Endothelial cell of umbilical vein (primary cell): ENCODE measurements at regions not wholly inside any gene's neighbourhood (a gene's known extent, or its start where the extent isn't known, plus 50 kb on each side); places are given as distances from the start of the nearest gene placed in this dataset.

Source experiments
- BruUV-seq: library from RNA; stranded (reverse); fragments of 400-500 nt; replicated peaks from 2 replicates; lab custom pipeline; 2021; lab: Mats Ljungman, UMichigan
- CTCF ChIA-PET: fragments of 300-600, 350-600 bp; sonication (Branson Sonifier 250); formaldehyde crosslinking; loops from one replicate; lab custom pipeline; 2021; ENCODE audit warnings: antibody characterized with exemption, inconsistent platforms; lab: Charles Lee
- POLR2A ChIA-PET: fragments of 300-600, 350-600 bp; sonication (Branson Sonifier 250); formaldehyde crosslinking; loops from one replicate; lab custom pipeline; 2021; ENCODE audit warnings: antibody characterized with exemption, inconsistent platforms; lab: Charles Lee
- DNase-seq: peaks from one replicate; pipeline ENCODE4 v3.0.0-alpha.2; 2011; ENCODE audit warnings: low read depth, low spot score
- FAIRE-seq: peaks from 2 replicates; lab custom pipeline; 2011; peaks lifted over from hg19 to GRCh38; lab: Jason Lieb, UNC
- H2AFZ ChIP-seq: 2 replicates; pipeline ENCODE4 v1.6.0; 2012; ENCODE audit warnings: low read depth, low read length, control low read depth, inconsistent platforms
- H3K27ac ChIP-seq: 2 replicates; pipeline ENCODE4 v1.5.1; 2011; ENCODE audit warnings: low read depth, mild to moderate bottlenecking, control low read depth, low read length, moderate library complexity; ENCODE audit not compliant: insufficient read depth
- H3K27me3 ChIP-seq, 2 experiments: 2 replicates each; pipeline versions ENCODE4 v1.6.0 to v1.6.1; 2011; ENCODE audit warnings: low read length in 2 of 2, mixed read lengths in 1 of 2; ENCODE audit not compliant: control insufficient read depth in 2 of 2, insufficient read depth in 2 of 2
- H3K36me3 ChIP-seq, 2 experiments: 2 replicates in 1 of 2; 3 replicates in 1 of 2; pipeline ENCODE4 v1.5.1; 2011; ENCODE audit warnings: low read length in 2 of 2, mild to moderate bottlenecking in 1 of 2, moderate library complexity in 1 of 2; ENCODE audit not compliant: control insufficient read depth in 2 of 2, insufficient read depth in 2 of 2; ENCODE audit errors: extremely low read depth in 1 of 2
- H3K4me1 ChIP-seq: 3 replicates; pipeline ENCODE4 v1.5.1; 2011; ENCODE audit warnings: mild to moderate bottlenecking, low read length; ENCODE audit not compliant: control insufficient read depth, insufficient read depth; ENCODE audit errors: extremely low read depth
- H3K4me2 ChIP-seq: 2 replicates; pipeline ENCODE4 v1.6.1; 2011; ENCODE audit warnings: low read length, control low read depth, mixed read lengths; ENCODE audit not compliant: insufficient read depth
- H3K4me3 ChIP-seq, 3 experiments: fragments of 200-600 bp in 1 of 3; sonication (generic), shearing (Covaris generic) in 1 of 3; replicated peaks in 1 of 3; 2 replicates each; pipeline ENCODE4 v1.5.1; 2011 to 2016; ENCODE audit warnings: control low read depth in 3 of 3, low read length in 3 of 3, mild to moderate bottlenecking in 2 of 3, inconsistent platforms in 1 of 3, low read depth in 1 of 3, moderate library complexity in 1 of 3; ENCODE audit not compliant: insufficient read depth in 1 of 3
- H3K79me2 ChIP-seq: 2 replicates; pipeline ENCODE4 v1.6.0; 2012; ENCODE audit warnings: low read length, inconsistent platforms; ENCODE audit not compliant: control insufficient read depth, insufficient read depth
- H3K9ac ChIP-seq: replicated peaks from 2 replicates; pipeline ENCODE3; 2011; ENCODE audit warnings: low read length, control low read depth; ENCODE audit not compliant: insufficient read depth; ENCODE audit errors: extremely low read depth
- H3K9me1 ChIP-seq: replicated peaks from 3 replicates; pipeline ENCODE4 v1.6.0; 2011; ENCODE audit warnings: mild to moderate bottlenecking, low read length; ENCODE audit not compliant: control insufficient read depth, insufficient read depth; ENCODE audit errors: extremely low read depth
- H3K9me3 ChIP-seq: replicated peaks from 2 replicates; pipeline ENCODE4 v1.5.1; 2012; ENCODE audit warnings: low read length, inconsistent platforms; ENCODE audit not compliant: control insufficient read depth, insufficient read depth
- H4K20me1 ChIP-seq: replicated peaks from 2 replicates; pipeline ENCODE3; 2011; ENCODE audit warnings: mild to moderate bottlenecking, low read length; ENCODE audit not compliant: control insufficient read depth, insufficient read depth; ENCODE audit errors: extremely low read depth
- EZH2 ChIP-seq: IDR thresholded peaks from 2 replicates; pipeline ENCODE4 v1.6.1; 2012; ENCODE audit warnings: borderline replicate concordance, low read depth, mild to moderate bottlenecking, moderate library complexity, low read length, inconsistent platforms; ENCODE audit not compliant: severe bottlenecking
- FOS ChIP-seq: IDR thresholded peaks from 2 replicates; pipeline ENCODE4 v1.6.1; 2011; ENCODE audit warnings: mild to moderate bottlenecking, low read length, moderate library complexity, borderline replicate concordance; ENCODE audit not compliant: insufficient read depth
- GATA2 ChIP-seq: IDR thresholded peaks from 2 replicates; pipeline ENCODE4 v1.7.0; 2011; ENCODE audit warnings: low read depth, mild to moderate bottlenecking, moderate library complexity, mixed read lengths, low read length; ENCODE audit not compliant: insufficient read length, insufficient read depth
- JUN ChIP-seq: IDR thresholded peaks from 2 replicates; pipeline ENCODE4 v1.6.1; 2011; ENCODE audit warnings: borderline replicate concordance, low read depth; ENCODE audit not compliant: insufficient read length, insufficient read depth
- MYC ChIP-seq: IDR thresholded peaks from one replicate; pipeline ENCODE4 v1.6.1; 2011; ENCODE audit warnings: mild to moderate bottlenecking, low read depth, low read length
- POLR2A ChIP-seq: IDR thresholded peaks from 2 replicates; pipeline ENCODE4 v1.6.1; 2012; ENCODE audit warnings: low read depth, mild to moderate bottlenecking, control low read depth, low read length
- POLR2AphosphoS5 ChIP-seq: IDR thresholded peaks from 2 replicates; pipeline ENCODE4 v1.6.1; 2012; ENCODE audit warnings: low read depth, mild to moderate bottlenecking, control low read depth, low read length, moderate library complexity; ENCODE audit not compliant: insufficient read depth
- dilution Hi-C: fragments of 300-500 bp; cut with MboI; formaldehyde crosslinking; loops from one replicate; pipeline ENCODE4 v1.15.0; 2019; ENCODE audit warnings: low sequenced_read_pairs; ENCODE audit not compliant: extremely low pct_ligation_motif_present
- intact Hi-C: fragments of 100-400 bp; cut with micrococcal nuclease; formaldehyde crosslinking; loops from one replicate; pipeline ENCODE4 v1.10.0; 2022
- TF ChIP-seq, protein P1 (sequence below): IDR thresholded peaks from 2 replicates; pipeline ENCODE4 v1.6.1; 2011; ENCODE audit not compliant: insufficient read depth, insufficient read length
- TF ChIP-seq, protein P2 (sequence below), 2 donors: IDR thresholded peaks; 1 replicate in 1 of 2; 2 replicates in 1 of 2; pipeline ENCODE4 v1.5.1; 2011; ENCODE audit warnings: low read length in 2 of 2, mild to moderate bottlenecking in 2 of 2, moderate library complexity in 2 of 2, control low read depth in 1 of 2, inconsistent platforms in 1 of 2, low read depth in 1 of 2; ENCODE audit not compliant: insufficient read depth in 1 of 2; ENCODE audit errors: extremely low read depth in 1 of 2

DNA sequence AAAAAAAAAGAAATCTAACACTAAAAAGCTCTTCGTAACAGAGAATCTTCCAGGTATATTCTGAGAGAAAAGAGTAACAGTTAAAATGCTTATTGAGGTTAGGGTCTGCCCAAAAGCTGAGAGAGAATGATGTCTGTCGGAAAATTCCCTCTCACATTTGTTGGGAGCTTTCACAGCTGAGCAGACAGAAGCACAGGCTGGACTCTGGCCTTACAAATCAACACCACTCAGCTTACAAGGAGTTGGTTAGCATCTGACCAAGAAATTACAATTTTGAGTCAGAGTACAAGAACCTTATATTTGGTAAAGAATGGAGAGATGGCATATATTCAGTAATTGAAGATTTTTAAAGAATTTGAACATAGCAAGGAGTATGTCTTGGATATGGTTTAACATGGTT, 1561.0 kb upstream of the RAG2 start:
- FAIRE-seq = no peak
- CTCF ChIA-PET = no interaction called here
- BruUV-seq = no TSS peak
- POLR2A ChIA-PET = no interaction called here
- dilution Hi-C loops (no loop called here), intact Hi-C loops (no loop called here)
- Histone ChIP-seq H3K27ac (no peak overlapping the region), H3K4me1 (no peaks in the 10 kb centered on the region), H3K9me3 (no peaks in the 10 kb centered on the region), H4K20me1 (no peaks in the 10 kb centered on the region), H3K79me2 (no peaks in the 10 kb centered on the region), H3K4me3 (no peak overlapping the region), H3K9me1 (no peaks in the 10 kb centered on the region), H3K4me2 (no peak overlapping the region), H2AFZ (no peak overlapping the region), H3K27me3 (no peaks in the 10 kb centered on the region), H3K9ac (no peak overlapping the region), H3K36me3 (no peaks in the 10 kb centered on the region)
- DNase-seq = no peak
- TF ChIP-seq FOS (no peak), GATA2 (no peak), EZH2 (no peak)
- TF ChIP-seq, protein P1, sequence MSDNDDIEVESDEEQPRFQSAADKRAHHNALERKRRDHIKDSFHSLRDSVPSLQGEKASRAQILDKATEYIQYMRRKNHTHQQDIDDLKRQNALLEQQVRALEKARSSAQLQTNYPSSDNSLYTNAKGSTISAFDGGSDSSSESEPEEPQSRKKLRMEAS = no peak

GRCh38 chr11:38156495-38157146, 1558.6 kb upstream of the RAG2 start:
- Histone ChIP-seq H4K20me1 (no peaks in the 10 kb centered on the region), H3K4me3 (no peak overlapping the region), H3K4me1 (no peaks in the 10 kb centered on the region), H3K9ac (no peak overlapping the region), H3K27ac (no peak overlapping the region), H3K79me2 (no peaks in the 10 kb centered on the region), H2AFZ (no peak overlapping the region), H3K36me3 (no peaks in the 10 kb centered on the region), H3K4me2 (no peak overlapping the region), H3K9me3 (no peaks in the 10 kb centered on the region), H3K27me3 (no peaks in the 10 kb centered on the region), H3K9me1 (no peaks in the 10 kb centered on the region)
- no TSS peak for BruUV-seq
- no peak for DNase-seq
- POLR2A ChIA-PET = no interaction called here
- intact Hi-C loops = no loop called here
- FAIRE-seq = no peak
- dilution Hi-C loops = no loop called here
- CTCF ChIA-PET = no interaction called here
- TF ChIP-seq MYC (no peak), FOS (no peak), GATA2 (no peak), POLR2AphosphoS5 (no peak), JUN (no peak), EZH2 (no peak), POLR2A (no peak)
- TF ChIP-seq, protein P2, sequence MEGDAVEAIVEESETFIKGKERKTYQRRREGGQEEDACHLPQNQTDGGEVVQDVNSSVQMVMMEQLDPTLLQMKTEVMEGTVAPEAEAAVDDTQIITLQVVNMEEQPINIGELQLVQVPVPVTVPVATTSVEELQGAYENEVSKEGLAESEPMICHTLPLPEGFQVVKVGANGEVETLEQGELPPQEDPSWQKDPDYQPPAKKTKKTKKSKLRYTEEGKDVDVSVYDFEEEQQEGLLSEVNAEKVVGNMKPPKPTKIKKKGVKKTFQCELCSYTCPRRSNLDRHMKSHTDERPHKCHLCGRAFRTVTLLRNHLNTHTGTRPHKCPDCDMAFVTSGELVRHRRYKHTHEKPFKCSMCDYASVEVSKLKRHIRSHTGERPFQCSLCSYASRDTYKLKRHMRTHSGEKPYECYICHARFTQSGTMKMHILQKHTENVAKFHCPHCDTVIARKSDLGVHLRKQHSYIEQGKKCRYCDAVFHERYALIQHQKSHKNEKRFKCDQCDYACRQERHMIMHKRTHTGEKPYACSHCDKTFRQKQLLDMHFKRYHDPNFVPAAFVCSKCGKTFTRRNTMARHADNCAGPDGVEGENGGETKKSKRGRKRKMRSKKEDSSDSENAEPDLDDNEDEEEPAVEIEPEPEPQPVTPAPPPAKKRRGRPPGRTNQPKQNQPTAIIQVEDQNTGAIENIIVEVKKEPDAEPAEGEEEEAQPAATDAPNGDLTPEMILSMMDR (IDR thresholded peaks at IDR 0.05; ENCODE audit: extremely low read depth in 1 of 2, insufficient read depth in 1 of 2, low read depth in 1 of 2, low read length in 2 of 2) = no peak
- TF ChIP-seq, protein P1 = no peak
